SK-N-SH treated with all-trans-retinoic acid at 6 μM for 48 hours (cell line): ENCODE measurements at regions not wholly inside any gene's neighbourhood (a gene's known extent, or its start where the extent isn't known, plus 50 kb on each side); places are given as distances from the start of the nearest gene placed in this dataset.

Experiments used
- ATAC-seq: fragments of 200-7000 bp; cut with Tn5 transposase; 3 replicates; pipeline ENCODE4 v1.9.1; 2020; ENCODE audit warnings: mild to moderate bottlenecking, moderate library complexity
- ARNTL ChIP-seq: fragments of 450-650 bp; formaldehyde crosslinking; IDR thresholded peaks from 2 replicates; pipeline ENCODE4 v1.5.0; 2020; ENCODE audit warnings: low read depth, mild to moderate bottlenecking, moderate library complexity, borderline replicate concordance
- BACH2 ChIP-seq: fragments of 250-450 bp; sonication (Bioruptor Pico); IDR thresholded peaks from 2 replicates; pipeline ENCODE4 v1.9.0; 2021; ENCODE audit warnings: mild to moderate bottlenecking, borderline replicate concordance
- CREB5 ChIP-seq: fragments of 250-450 bp; sonication (Bioruptor Pico); IDR thresholded peaks from 2 replicates; pipeline ENCODE4 v1.5.1; 2020; ENCODE audit warnings: low read depth, mild to moderate bottlenecking, moderate library complexity
- CSDC2 ChIP-seq: fragments of 250-450 bp; sonication (Bioruptor Pico); IDR thresholded peaks from 2 replicates; pipeline ENCODE4 v1.5.0; 2020; ENCODE audit warnings: mild to moderate bottlenecking, moderate library complexity
- CSRNP3 ChIP-seq: fragments of 250-450 bp; sonication (Bioruptor Pico); IDR thresholded peaks from 2 replicates; pipeline ENCODE4 v1.5.1; 2021; ENCODE audit warnings: mild to moderate bottlenecking, moderate library complexity
- ESRRG ChIP-seq: fragments of 250-450 bp; sonication (Bioruptor Pico); IDR thresholded peaks from 2 replicates; pipeline ENCODE4 v1.6.1; 2021; ENCODE audit warnings: mild to moderate bottlenecking
- GLIS3 ChIP-seq: fragments of 250-450 bp; sonication (Bioruptor Pico); IDR thresholded peaks from 2 replicates; pipeline ENCODE4 v1.5.0; 2020; ENCODE audit warnings: mild to moderate bottlenecking, moderate library complexity
- ISL1 ChIP-seq: fragments of 250-450 bp; sonication (Bioruptor Pico); IDR thresholded peaks from 2 replicates; pipeline ENCODE4 v2.1.2; 2022; ENCODE audit warnings: mild to moderate bottlenecking, moderate library complexity
- OSR1 ChIP-seq: fragments of 250-450 bp; sonication (Bioruptor Pico); IDR thresholded peaks from 2 replicates; pipeline ENCODE4 v1.8.0; 2022; ENCODE audit warnings: moderate library complexity, mild to moderate bottlenecking, inconsistent platforms
- PATZ1 ChIP-seq: fragments of 250-450 bp; sonication (Bioruptor Pico); IDR thresholded peaks from 2 replicates; pipeline ENCODE4 v1.8.0; 2020; ENCODE audit warnings: mild to moderate bottlenecking, moderate library complexity, borderline replicate concordance
- POU6F1 ChIP-seq: fragments of 250-450 bp; sonication (Bioruptor Pico); IDR thresholded peaks from 2 replicates; pipeline ENCODE4 v1.8.0; 2021; ENCODE audit warnings: low read depth, mild to moderate bottlenecking, moderate library complexity, borderline replicate concordance
- PPARA ChIP-seq: fragments of 250-450 bp; sonication (Bioruptor Pico); IDR thresholded peaks from 2 replicates; pipeline ENCODE4 v1.5.0; 2020; ENCODE audit warnings: mild to moderate bottlenecking, borderline replicate concordance
- TCF4 ChIP-seq: fragments of 250-450 bp; sonication (Bioruptor Pico); IDR thresholded peaks from 2 replicates; pipeline ENCODE4 v1.8.0; 2021; ENCODE audit warnings: mild to moderate bottlenecking, moderate library complexity, borderline replicate concordance
- TSHZ2 ChIP-seq: fragments of 250-450 bp; sonication (Bioruptor Pico); IDR thresholded peaks from 2 replicates; pipeline ENCODE4 v1.5.0; 2020; ENCODE audit warnings: mild to moderate bottlenecking, moderate library complexity
- ZC3H10 ChIP-seq: fragments of 250-450 bp; sonication (Bioruptor Pico); IDR thresholded peaks from 2 replicates; pipeline ENCODE4 v1.5.1; 2021; ENCODE audit warnings: mild to moderate bottlenecking, moderate library complexity
- ZFP3 ChIP-seq: fragments of 250-450 bp; sonication (Bioruptor Pico); IDR thresholded peaks from 2 replicates; pipeline ENCODE4 v1.5.0; 2020; ENCODE audit warnings: mild to moderate bottlenecking, moderate library complexity
- ZNF565 ChIP-seq: fragments of 450-650 bp; formaldehyde crosslinking; conservative IDR thresholded peaks from 2 replicates; pipeline ENCODE4 v1.5.0; 2020; ENCODE audit warnings: low read depth, mild to moderate bottlenecking, moderate library complexity
- ZNF70 ChIP-seq: fragments of 450-650 bp; formaldehyde crosslinking; IDR thresholded peaks from 2 replicates; pipeline ENCODE4 v1.5.0; 2020; ENCODE audit warnings: mild to moderate bottlenecking, moderate library complexity
- ZNF8 ChIP-seq: fragments of 450-650 bp; formaldehyde crosslinking; IDR thresholded peaks from 2 replicates; pipeline ENCODE4 v1.5.0; 2020; ENCODE audit warnings: mild to moderate bottlenecking, moderate library complexity

- no peak for TF ChIP-seq ZC3H10 (CRISPR knock-in tag)
- no peak for TF ChIP-seq BACH2 (CRISPR knock-in tag)
These were observed 716.1 kb downstream of the SLC16A7 start for GRCh38 chr12:60311940-60312339.

GRCh38 chr12:60317361-60317760 is 721.5 kb downstream of the SLC16A7 start:
- TF ChIP-seq ARNTL (no peak), ZFP3 (no peak), ISL1 (CRISPR knock-in tag) (no peak), ESRRG (CRISPR knock-in tag) (no peak), POU6F1 (CRISPR knock-in tag) (no peak), GLIS3 (CRISPR knock-in tag) (no peak), ZNF8 (CRISPR knock-in tag) (no peak), OSR1 (no peak), PATZ1 (CRISPR knock-in tag) (no peak), ZC3H10 (CRISPR knock-in tag) (no peak), PPARA (no peak)
- no peak for ATAC-seq

More at GRCh38 chr12:60311940-60312339, 716.1 kb downstream of the SLC16A7 start:
- no peak for ATAC-seq

- TF ChIP-seq BACH2 (CRISPR knock-in tag) (no peak), POU6F1 (CRISPR knock-in tag) (no peak), PATZ1 (CRISPR knock-in tag) (no peak), GLIS3 (CRISPR knock-in tag) (no peak), TSHZ2 (no peak), PPARA (no peak), ZFP3 (no peak), ZNF565 (no peak), ESRRG (CRISPR knock-in tag) (no peak), ARNTL (no peak), CSRNP3 (CRISPR knock-in tag) (no peak), ZNF70 (no peak)
- ATAC-seq: no peak
These were observed 728.9 kb downstream of the SLC16A7 start for GRCh38 chr12:60324746-60325145.

- ATAC-seq: no peak
- no peak for TF ChIP-seq TCF4 (CRISPR knock-in tag)
- no peak for TF ChIP-seq CSDC2 (CRISPR knock-in tag)
- no peak for TF ChIP-seq POU6F1 (CRISPR knock-in tag)
- no peak for TF ChIP-seq GLIS3 (CRISPR knock-in tag)
- no peak for TF ChIP-seq CREB5 (CRISPR knock-in tag)
- TF ChIP-seq ZFP3: no peak
- no peak for TF ChIP-seq ZC3H10 (CRISPR knock-in tag)
These were observed 737.6 kb downstream of the SLC16A7 start for GRCh38 chr12:60333461-60333860.
